ENCODE measurements at regions not wholly inside any gene's neighbourhood (a gene's known extent, or its start where the extent isn't known, plus 50 kb on each side); places are given as distances from the start of the nearest gene placed in this dataset.
"Not testable (repeated sequence)": the region's sequence is repeated elsewhere in the genome, so short reads cannot be mapped to it uniquely, and the experiment has no call there.

GRCh38 chr14:23725980-23726710 lies 90.0 kb downstream of the DHRS2 start:
- Histone ChIP-seq H3K4me1 (ENCODE audit: insufficient read depth, low read length) (no peaks in the 10 kb centered on the region; the same call in 1 of the 2 replicates), H3K9me3 (ENCODE audit: control insufficient read depth, insufficient read depth, low read length) (no peaks in the 10 kb centered on the region), H3K9ac (ENCODE audit: low read depth, low read length) (no peak overlapping the region), H3K36me3 (ENCODE audit: insufficient read depth, low read length) (no peaks in the 10 kb centered on the region)

DNA sequence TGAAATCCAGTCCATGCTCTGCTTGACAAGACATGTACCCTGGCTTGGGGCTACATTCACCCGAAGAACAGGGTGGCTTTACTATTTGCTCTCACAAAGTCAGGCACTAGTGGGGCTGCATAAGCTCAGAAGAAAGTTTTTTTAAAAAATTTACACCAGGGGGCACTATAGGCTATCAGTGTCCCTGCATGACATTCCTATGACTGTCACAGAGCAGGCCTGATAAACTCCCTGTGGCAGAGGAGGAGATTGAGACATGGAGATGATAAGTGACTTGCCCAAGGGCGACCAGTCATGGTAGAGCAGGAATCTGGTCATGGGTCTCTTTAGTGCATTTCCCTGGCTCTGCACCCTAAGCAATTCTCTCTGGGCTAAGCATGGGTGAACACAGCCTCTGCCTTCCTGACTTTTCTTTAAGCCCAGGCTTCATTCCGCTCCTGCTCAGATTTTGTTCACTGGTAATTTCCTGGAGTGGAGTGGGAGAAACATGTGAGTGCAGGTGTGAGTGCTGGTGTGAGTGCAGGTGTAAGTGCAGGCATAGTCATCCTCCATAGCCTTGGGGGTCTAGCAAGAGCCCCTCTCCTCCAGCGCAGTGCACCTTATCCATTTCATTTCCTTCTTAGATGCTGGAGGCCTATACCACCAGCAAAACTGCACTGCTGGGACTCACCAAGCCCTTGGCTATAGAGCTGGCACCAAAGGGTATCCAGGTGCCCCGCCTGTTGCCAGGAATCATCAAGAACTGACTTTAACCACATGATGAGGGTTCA lies 91.6 kb downstream of the DHRS2 start:
- Histone ChIP-seq H3K9ac (ENCODE audit: low read depth, low read length) (no peak overlapping the region), H3K9me3 (ENCODE audit: control insufficient read depth, insufficient read depth, low read length) (no peaks in the 10 kb centered on the region), H3K4me1 (ENCODE audit: insufficient read depth, low read length) (no peaks in the 10 kb centered on the region; the same call in 1 of the 2 replicates), H3K36me3 (ENCODE audit: insufficient read depth, low read length) (no peaks in the 10 kb centered on the region; the same call in 1 of the 2 replicates)

- Histone ChIP-seq H3K9ac (ENCODE audit: low read depth, low read length) (no peak overlapping the region), H3K9me3 (ENCODE audit: control insufficient read depth, insufficient read depth, low read length) (no peaks in the 10 kb centered on the region; the same call in 1 of the 2 replicates), H3K36me3 (ENCODE audit: insufficient read depth, low read length) (no peaks in the 10 kb centered on the region; the same call in 1 of the 2 replicates), H3K4me1 (ENCODE audit: insufficient read depth, low read length) (no peaks in the 10 kb centered on the region; the same call in 1 of the 2 replicates)
These were observed 92.6 kb downstream of the DHRS2 start for GRCh38 chr14:23728791-23729190.

- no peaks in the 10 kb centered on the region; the same call in 1 of the 2 replicates for H3K9me3 ChIP-seq (ENCODE audit: control insufficient read depth, insufficient read depth, low read length)
- H3K4me1 ChIP-seq (ENCODE audit: insufficient read depth, low read length): no peaks in the 10 kb centered on the region; the same call in 1 of the 2 replicates
- H3K9ac ChIP-seq (ENCODE audit: low read depth, low read length): no peak overlapping the region
- H3K36me3 ChIP-seq (ENCODE audit: insufficient read depth, low read length): no peaks in the 10 kb centered on the region; the same call in 1 of the 2 replicates
These were observed 93.7 kb downstream of the DHRS2 start for GRCh38 chr14:23729720-23730387.

GRCh38 chr14:23735394-23735793 lies 99.2 kb downstream of the DHRS2 start:
- Histone ChIP-seq H3K4me1 (ENCODE audit: insufficient read depth, low read length) (no peaks in the 10 kb centered on the region), H3K36me3 (ENCODE audit: insufficient read depth, low read length) (no peaks in the 10 kb centered on the region; the same call in 1 of the 2 replicates), H3K9ac (ENCODE audit: low read depth, low read length) (no peak overlapping the region), H3K9me3 (ENCODE audit: control insufficient read depth, insufficient read depth, low read length) (no peaks in the 10 kb centered on the region; the same call in 1 of the 2 replicates)

DNA sequence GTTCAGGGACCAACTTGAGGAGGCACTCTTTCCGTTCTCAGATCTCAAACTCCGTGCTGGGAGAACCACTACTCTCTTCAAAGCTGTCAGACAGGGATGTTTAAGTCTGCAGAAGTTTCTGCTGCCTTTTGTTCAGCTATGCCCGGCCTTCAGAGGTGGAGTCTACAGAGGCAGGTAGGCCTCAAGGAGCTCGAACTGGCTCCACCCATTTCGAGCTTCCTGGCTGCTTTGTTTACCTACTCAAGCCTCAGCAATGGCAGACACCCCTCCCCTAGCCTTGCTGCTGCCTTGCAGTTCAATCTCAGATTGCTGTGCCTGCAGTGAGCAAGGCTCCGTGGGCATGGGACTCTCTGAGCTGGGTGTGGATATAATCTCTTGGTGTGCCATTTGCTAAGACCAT lies 108.2 kb downstream of the DHRS2 start:
- not testable (repeated sequence) for H3K9ac ChIP-seq (ENCODE audit: low read depth, low read length); H3K36me3 ChIP-seq (ENCODE audit: insufficient read depth, low read length); H3K4me1 ChIP-seq (ENCODE audit: insufficient read depth, low read length); H3K9me3 ChIP-seq (ENCODE audit: control insufficient read depth, insufficient read depth, low read length)

DNA sequence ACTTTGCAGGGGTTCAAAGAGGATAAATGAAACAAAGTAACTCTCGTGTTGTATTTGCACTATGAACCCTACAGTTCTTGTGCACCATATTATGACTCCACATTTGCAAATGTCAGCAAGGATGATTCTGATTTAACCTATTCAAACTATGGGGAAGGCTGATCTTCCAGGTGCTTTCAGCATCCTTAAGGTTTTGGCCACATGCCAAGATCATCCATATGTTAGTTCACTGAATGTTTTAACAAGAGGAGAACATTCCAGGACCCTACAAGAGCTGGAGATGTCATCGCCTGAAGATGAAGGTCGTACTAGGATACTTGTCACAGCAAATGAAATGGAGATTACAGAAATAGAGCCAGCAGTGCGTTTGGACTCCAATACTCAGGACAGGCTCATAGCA lies 114.2 kb downstream of the DHRS2 start:
- Histone ChIP-seq H3K4me1 (ENCODE audit: insufficient read depth, low read length) (no peaks in the 10 kb centered on the region), H3K36me3 (ENCODE audit: insufficient read depth, low read length) (no peaks in the 10 kb centered on the region), H3K9ac (ENCODE audit: low read depth, low read length) (no peak overlapping the region), H3K9me3 (ENCODE audit: control insufficient read depth, insufficient read depth, low read length) (no peaks in the 10 kb centered on the region)

DNA sequence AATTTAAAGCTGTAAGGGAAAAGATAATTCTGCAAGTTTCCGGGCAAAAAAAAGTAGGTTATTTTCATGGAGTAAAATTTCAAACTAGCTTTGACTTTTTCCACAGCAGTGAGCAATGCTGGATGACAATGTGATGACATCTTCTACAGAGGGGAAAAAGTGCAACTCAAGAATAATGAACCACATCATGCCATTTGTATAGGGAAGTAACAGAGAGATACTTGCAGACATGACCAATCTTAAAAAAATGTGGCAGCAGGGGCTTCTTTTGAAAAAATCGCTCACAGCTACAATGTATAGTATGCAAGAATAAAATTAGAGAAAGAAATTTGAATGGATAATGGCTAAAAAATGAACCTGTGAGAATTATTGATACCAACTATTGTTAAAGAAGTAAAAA lies 115.5 kb downstream of the DHRS2 start:
- Histone ChIP-seq H3K4me1 (ENCODE audit: insufficient read depth, low read length) (no peaks in the 10 kb centered on the region), H3K9ac (ENCODE audit: low read depth, low read length) (no peak overlapping the region), H3K9me3 (ENCODE audit: control insufficient read depth, insufficient read depth, low read length) (no peaks in the 10 kb centered on the region), H3K36me3 (ENCODE audit: insufficient read depth, low read length) (no peaks in the 10 kb centered on the region)

GRCh38 chr14:23763394-23763793 lies 127.2 kb downstream of the DHRS2 start:
- H3K4me1 ChIP-seq (ENCODE audit: insufficient read depth, low read length): no peaks in the 10 kb centered on the region
- H3K9me3 ChIP-seq (ENCODE audit: control insufficient read depth, insufficient read depth, low read length): no peaks in the 10 kb centered on the region
- H3K36me3 ChIP-seq (ENCODE audit: insufficient read depth, low read length): no peaks in the 10 kb centered on the region
- no peak overlapping the region for H3K9ac ChIP-seq (ENCODE audit: low read depth, low read length)

DNA sequence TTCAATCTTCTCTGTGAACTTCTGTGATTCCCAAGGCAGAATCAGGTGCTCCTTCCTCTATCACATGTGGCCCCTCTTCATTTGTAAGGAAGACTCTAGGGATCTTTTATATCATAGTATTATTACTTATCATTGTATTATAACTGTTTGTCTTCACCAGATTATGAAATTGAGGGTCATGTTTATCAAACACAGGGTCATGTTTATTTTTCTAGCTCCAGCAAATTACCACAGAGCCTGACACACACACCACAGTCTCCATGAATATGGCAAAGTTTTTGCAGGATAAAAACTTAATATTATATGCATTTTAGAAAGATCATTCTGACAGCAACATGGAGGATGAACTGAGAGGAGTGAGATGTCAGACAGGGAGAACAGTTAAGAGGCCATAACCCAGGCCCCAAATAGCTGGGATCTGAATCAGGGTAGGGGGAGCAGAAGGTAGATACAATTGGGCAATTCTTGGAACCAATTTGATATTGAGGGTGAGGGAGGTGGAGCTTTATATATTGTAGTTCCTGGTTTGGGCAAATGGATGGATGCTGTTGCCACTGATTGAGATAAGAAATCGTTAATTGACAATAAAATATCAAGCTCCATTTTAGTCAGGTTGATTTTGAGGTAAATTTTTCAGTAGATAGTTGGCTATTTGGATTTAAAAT lies 130.7 kb downstream of the DHRS2 start:
- Histone ChIP-seq H3K4me1 (ENCODE audit: insufficient read depth, low read length) (no peaks in the 10 kb centered on the region), H3K9me3 (ENCODE audit: control insufficient read depth, insufficient read depth, low read length) (no peaks in the 10 kb centered on the region), H3K9ac (ENCODE audit: low read depth, low read length) (no peak overlapping the region), H3K36me3 (ENCODE audit: insufficient read depth, low read length) (no peaks in the 10 kb centered on the region)

- not testable (repeated sequence) for H3K36me3 ChIP-seq (ENCODE audit: insufficient read depth, low read length); H3K4me1 ChIP-seq (ENCODE audit: insufficient read depth, low read length); H3K9me3 ChIP-seq (ENCODE audit: control insufficient read depth, insufficient read depth, low read length); H3K9ac ChIP-seq (ENCODE audit: low read depth, low read length)
These were observed 133.1 kb downstream of the DHRS2 start for GRCh38 chr14:23769221-23769728.

DNA sequence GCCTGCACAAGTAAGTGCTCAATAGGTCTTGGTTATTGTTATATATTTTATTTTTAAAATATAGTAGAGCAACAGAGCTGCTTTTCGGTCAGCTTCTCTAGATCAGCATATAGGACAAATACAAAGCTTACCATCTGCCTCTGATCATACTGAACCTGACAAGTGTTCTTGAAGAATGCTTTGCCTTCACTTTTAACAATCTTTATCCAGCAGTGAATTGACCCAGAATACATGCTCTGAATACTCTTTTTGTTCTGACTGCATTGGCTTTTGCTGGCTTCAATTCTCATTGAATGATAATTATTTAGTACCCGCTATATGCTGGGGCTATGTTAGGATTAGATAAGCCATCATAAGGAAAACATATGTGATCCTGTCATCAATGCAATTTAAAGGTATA lies 137.8 kb downstream of the DHRS2 start:
- H3K9me3 ChIP-seq (ENCODE audit: control insufficient read depth, insufficient read depth, low read length): no peaks in the 10 kb centered on the region
- no peak overlapping the region for H3K9ac ChIP-seq (ENCODE audit: low read depth, low read length)
- no peaks in the 10 kb centered on the region for H3K36me3 ChIP-seq (ENCODE audit: insufficient read depth, low read length)
- H3K4me1 ChIP-seq (ENCODE audit: insufficient read depth, low read length): no peaks in the 10 kb centered on the region

DNA sequence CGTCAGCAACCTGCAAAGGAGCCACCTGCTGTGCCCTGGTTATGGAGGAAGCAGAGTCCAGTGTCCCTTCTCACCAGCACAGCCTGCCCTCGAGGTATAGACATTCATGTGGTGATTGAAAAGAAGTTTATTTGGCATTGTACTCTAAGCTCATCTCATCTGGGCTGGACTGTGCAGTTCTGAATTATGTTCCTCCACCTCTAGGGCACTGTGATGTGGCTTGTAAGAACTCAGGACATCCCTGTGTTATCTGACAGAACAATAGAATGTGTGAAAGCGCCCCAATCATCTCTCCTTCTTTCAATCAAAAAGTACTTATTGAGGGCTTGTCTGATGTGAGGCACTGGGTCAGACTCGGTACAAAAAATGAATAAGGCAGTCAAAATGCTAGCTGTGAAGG lies 140.1 kb downstream of the DHRS2 start:
- Histone ChIP-seq H3K36me3 (ENCODE audit: insufficient read depth, low read length) (no peaks in the 10 kb centered on the region), H3K9ac (ENCODE audit: low read depth, low read length) (no peak overlapping the region), H3K9me3 (ENCODE audit: control insufficient read depth, insufficient read depth, low read length) (no peaks in the 10 kb centered on the region), H3K4me1 (ENCODE audit: insufficient read depth, low read length) (no peaks in the 10 kb centered on the region)

- no peak overlapping the region for H3K9ac ChIP-seq (ENCODE audit: low read depth, low read length)
- H3K36me3 ChIP-seq (ENCODE audit: insufficient read depth, low read length): no peaks in the 10 kb centered on the region
- H3K4me1 ChIP-seq (ENCODE audit: insufficient read depth, low read length): no peaks in the 10 kb centered on the region
- no peaks in the 10 kb centered on the region for H3K9me3 ChIP-seq (ENCODE audit: control insufficient read depth, insufficient read depth, low read length)
These were observed 149.0 kb downstream of the DHRS2 start for GRCh38 chr14:23785208-23785607.
